GM13976 (cell line): ENCODE measurements at regions not wholly inside any gene's neighbourhood (a gene's known extent, or its start where the extent isn't known, plus 50 kb on each side); places are given as distances from the start of the nearest gene placed in this dataset.

Source experiments
- DNase-seq: peaks from one replicate; pipeline ENCODE4 v3.0.0; 2012; ENCODE audit warnings: low spot score
- CTCF ChIP-seq: IDR thresholded peaks from 2 replicates; pipeline ENCODE4 v1.5.1; 2012; ENCODE audit warnings: borderline replicate concordance, mild to moderate bottlenecking; ENCODE audit not compliant: insufficient read depth; ENCODE audit errors: extremely low read depth, missing control alignments, control extremely low read depth
- in situ Hi-C: fragments of 300-500 bp; cut with MboI; formaldehyde crosslinking; loops from one replicate; pipeline ENCODE4 v1.12.0; 2022; ENCODE audit warnings: low sequenced_read_pairs, mixed read lengths, inconsistent platforms; ENCODE audit not compliant: unreplicated experiment

DNA sequence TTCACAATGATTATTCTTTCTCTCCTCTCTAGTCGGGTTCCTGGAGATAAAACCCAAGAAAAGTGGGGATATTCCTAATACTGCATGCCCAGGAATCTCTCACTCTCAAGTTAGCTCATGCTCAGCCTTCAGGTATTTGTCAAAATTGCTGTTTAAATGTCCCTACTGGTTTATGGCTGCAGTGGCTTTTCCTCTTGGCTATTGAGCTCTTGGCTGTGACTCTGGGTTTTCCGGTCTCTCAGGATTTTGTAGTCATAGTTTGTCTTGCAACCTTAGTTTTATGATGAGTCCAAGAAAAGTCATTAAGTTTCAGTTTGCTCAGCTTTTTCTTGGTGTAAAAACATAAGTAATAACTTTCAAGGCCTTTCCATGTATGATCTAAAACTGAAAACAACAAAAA, 820.7 kb upstream of the HS6ST1 start:
- DNase-seq: no peak
- no peak for TF ChIP-seq CTCF
- in situ Hi-C loops: no loop called here

GRCh38 chr2:129142465-129142864, 823.8 kb upstream of the HS6ST1 start:
- TF ChIP-seq CTCF: no peak
- in situ Hi-C loops: no loop called here
- DNase-seq: no peak

DNA sequence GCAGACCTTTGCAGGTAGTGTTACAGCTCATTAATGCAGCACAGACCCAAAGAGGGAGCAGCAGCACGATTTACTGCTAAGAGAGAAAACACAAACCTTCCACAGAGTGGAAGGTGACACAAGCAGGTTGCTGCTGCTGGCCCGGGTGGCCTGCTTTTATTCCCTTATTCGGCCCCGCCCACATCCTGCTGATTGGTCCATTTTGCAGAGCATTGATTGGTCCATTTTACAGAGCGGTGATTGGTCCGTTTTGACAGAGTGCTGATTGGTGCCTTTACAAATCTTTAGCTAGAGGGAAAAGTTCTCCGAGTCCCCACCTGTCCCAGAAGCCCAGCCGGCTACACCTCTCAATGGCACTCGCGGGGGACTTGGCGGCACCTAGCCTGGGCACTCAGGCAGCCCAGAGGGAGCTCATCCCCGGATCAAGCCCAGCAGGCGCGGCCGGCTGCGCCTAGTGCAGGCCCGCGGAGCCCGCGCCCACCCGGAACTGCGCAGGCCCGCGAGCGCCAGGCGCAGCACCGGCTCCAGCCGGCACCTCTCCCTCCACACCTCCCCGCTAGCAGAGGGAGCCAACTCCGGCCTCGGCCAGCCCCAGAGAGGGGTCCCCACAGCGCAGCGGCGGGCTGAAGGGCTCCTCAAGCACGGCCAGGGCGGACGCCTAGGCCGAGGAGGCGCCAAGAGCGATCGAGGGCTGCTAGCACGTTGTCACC, 825.6 kb upstream of the HS6ST1 start:
- no peak for DNase-seq
- in situ Hi-C loops: no loop called here
- TF ChIP-seq CTCF: no peak

DNA sequence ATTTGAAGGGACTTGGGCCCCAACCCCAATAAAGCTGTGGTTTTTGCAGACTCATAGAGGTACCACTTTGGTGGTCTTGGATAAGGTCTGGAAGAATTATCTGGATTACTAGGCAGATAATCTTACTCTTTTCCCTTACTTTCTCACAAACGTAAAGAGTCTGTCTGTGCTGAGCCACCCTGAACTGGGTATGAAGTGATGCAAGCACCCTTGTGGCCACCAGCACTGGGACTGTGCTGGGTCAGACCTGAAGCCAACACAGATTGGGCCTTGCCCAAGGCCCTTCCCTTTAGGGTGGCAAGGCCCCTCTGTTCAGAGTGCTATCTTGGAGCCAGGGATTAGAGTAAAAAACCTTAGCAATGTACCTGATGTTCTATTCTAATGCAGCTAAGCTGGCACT, 827.0 kb upstream of the RAB6C start:
- no peak for DNase-seq
- in situ Hi-C loops: no loop called here
- TF ChIP-seq CTCF: no peak

GRCh38 chr2:129160879-129161278, 818.6 kb upstream of the RAB6C start:
- in situ Hi-C loops: no loop called here
- no peak for TF ChIP-seq CTCF
- DNase-seq: no peak

DNA sequence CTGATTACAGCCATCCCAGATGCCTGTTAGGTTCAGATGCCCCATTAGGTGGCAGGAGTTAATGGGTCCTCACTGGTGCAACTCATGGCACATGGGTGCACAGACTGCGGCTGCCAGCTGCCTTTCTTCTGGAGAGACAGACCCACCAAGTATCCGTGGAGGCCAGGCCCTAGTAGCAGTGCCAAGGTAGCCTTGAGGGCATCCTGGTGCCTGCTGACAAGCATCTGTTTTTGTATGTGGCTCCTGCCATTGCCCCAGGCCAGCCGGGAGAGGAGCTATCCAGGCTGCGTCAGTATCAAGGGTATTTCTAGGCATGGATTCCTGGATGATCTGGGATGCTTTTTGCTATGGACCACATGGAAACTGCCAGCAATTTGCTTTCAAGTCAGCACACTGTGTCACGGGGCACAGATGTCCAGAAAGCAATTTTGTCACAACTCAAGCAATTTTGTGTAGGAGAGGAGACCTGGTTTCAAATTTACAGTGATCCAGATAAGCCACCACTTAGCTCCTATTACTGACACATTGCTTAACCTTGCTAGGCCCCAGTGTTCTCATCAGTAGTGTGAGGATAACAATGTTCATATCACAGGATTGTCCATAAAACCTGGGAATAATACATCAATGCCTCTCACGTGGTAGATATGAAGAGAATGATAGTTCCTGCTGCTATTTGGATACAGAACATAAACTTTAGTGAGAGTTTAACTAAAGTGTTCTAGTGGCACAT, 815.1 kb upstream of the RAB6C start:
- in situ Hi-C loops: no loop called here
- DNase-seq: no peak
- TF ChIP-seq CTCF: no peak
